Inflammatory macrophage treated with lipopolysaccharide for 4 hours (primary cell): ENCODE measurements at regions not wholly inside any gene's neighbourhood (a gene's known extent, or its start where the extent isn't known, plus 50 kb on each side); places are given as distances from the start of the nearest gene placed in this dataset.

Experiments
- DNase-seq: peaks from one replicate; pipeline ENCODE4 v3.0.0-alpha.2; 2020

GRCh38 chr13:24012648-24013047, 115.3 kb upstream of the C1QTNF9B start:
- no peak for DNase-seq

GRCh38 chr13:24013189-24013588, 115.9 kb upstream of the C1QTNF9B start:
- DNase-seq, result no peak

- DNase-seq, result no peak
These were observed 118.7 kb upstream of the C1QTNF9B start for GRCh38 chr13:24016046-24016445.

GRCh38 chr13:24022568-24022967, 125.3 kb upstream of the C1QTNF9B start:
- DNase-seq, result no peak

- DNase-seq, result no peak
These were observed 125.8 kb upstream of the C1QTNF9B start for GRCh38 chr13:24023073-24023472.

- DNase-seq, result no peak
These were observed 130.2 kb upstream of the C1QTNF9B start for GRCh38 chr13:24027494-24027893.

GRCh38 chr13:24032252-24032651, 128.3 kb upstream of the SPATA13 start:
- DNase-seq, result no peak

- no peak for DNase-seq
These were observed 127.8 kb upstream of the SPATA13 start for GRCh38 chr13:24032674-24033073.

GRCh38 chr13:24033527-24034302, 126.8 kb upstream of the SPATA13 start:
- DNase-seq, result no peak

GRCh38 chr13:24035411-24035810, 125.1 kb upstream of the SPATA13 start:
- no peak for DNase-seq

- DNase-seq, result no peak
These were observed 124.4 kb upstream of the SPATA13 start for GRCh38 chr13:24036115-24036514.

- DNase-seq, result no peak
These were observed 122.1 kb upstream of the SPATA13 start for GRCh38 chr13:24038405-24038804.

GRCh38 chr13:24038841-24039330, 121.6 kb upstream of the SPATA13 start:
- no peak for DNase-seq

- DNase-seq, result no peak
These were observed 120.7 kb upstream of the SPATA13 start for GRCh38 chr13:24039621-24040475.

GRCh38 chr13:24040835-24041234, 119.7 kb upstream of the SPATA13 start:
- no peak for DNase-seq

- no peak for DNase-seq
These were observed 118.8 kb upstream of the SPATA13 start for GRCh38 chr13:24041651-24042225.

- DNase-seq, result no peak
These were observed 117.6 kb upstream of the SPATA13 start for GRCh38 chr13:24042710-24043440.

- DNase-seq, result no peak
These were observed 116.8 kb upstream of the SPATA13 start for GRCh38 chr13:24043590-24044350.

- DNase-seq, result no peak
These were observed 114.9 kb upstream of the SPATA13 start for GRCh38 chr13:24045597-24045996.

GRCh38 chr13:24050292-24050711, 110.2 kb upstream of the SPATA13 start:
- no peak for DNase-seq

- no peak for DNase-seq
These were observed 109.5 kb upstream of the SPATA13 start for GRCh38 chr13:24050796-24051715.
